B cell (primary cell): ENCODE measurements at regions not wholly inside any gene's neighbourhood (a gene's known extent, or its start where the extent isn't known, plus 50 kb on each side); places are given as distances from the start of the nearest gene placed in this dataset.
"Not testable (repeated sequence)": the region's sequence is repeated elsewhere in the genome, so short reads cannot be mapped to it uniquely, and the experiment has no call there.

Source experiments
- ATAC-seq: fragments of 200-7000 bp; cut with Tn5 transposase; one replicate; pipeline ENCODE4 v1.10.0; 2021; ENCODE audit warnings: low read depth, mild to moderate bottlenecking, moderate number of reproducible peaks, moderate library complexity
- CTCF ChIA-PET: fragments of 350-600 bp; sonication (Branson Sonifier 250); formaldehyde crosslinking; loops from one replicate; lab custom pipeline; 2021; ENCODE audit warnings: antibody characterized with exemption, inconsistent platforms; lab: Charles Lee
- POLR2A ChIA-PET: fragments of 350-600 bp; sonication (Branson Sonifier 250); formaldehyde crosslinking; loops from one replicate; lab custom pipeline; 2021; ENCODE audit warnings: antibody characterized with exemption; lab: Charles Lee
- DNase-seq: peaks from one replicate; pipeline ENCODE4 v3.0.0; 2013
- H2AFZ ChIP-seq: 2 replicates; pipeline ENCODE4 v1.6.1; 2012; ENCODE audit warnings: mild to moderate bottlenecking, low read depth, low read length; ENCODE audit not compliant: insufficient read depth, poor library complexity, severe bottlenecking
- H3K27ac ChIP-seq, 2 donors: 1 replicate in 1 of 2; 2 replicates in 1 of 2; pipeline ENCODE4 v1.5.1; 2012 to 2013; ENCODE audit warnings: low read length in 2 of 2, mild to moderate bottlenecking in 2 of 2, moderate library complexity in 1 of 2
- H3K27me3 ChIP-seq, 4 experiments: fragments of 200-600 bp in 1 of 4; sonication (generic) in 1 of 4; replicated peaks in 1 of 4; 1 replicate in 2 of 4; 2 replicates in 2 of 4; pipeline versions ENCODE4 v1.6.1 to v1.7.0; 2013 to 2016; ENCODE audit warnings: low read length in 3 of 4, mild to moderate bottlenecking in 2 of 4, mixed read lengths in 1 of 4, moderate library complexity in 1 of 4; ENCODE audit not compliant: insufficient read depth in 4 of 4, control insufficient read depth in 3 of 4; ENCODE audit errors: control extremely low read depth in 1 of 4
- H3K36me3 ChIP-seq, 2 experiments: replicated peaks in 1 of 2; 1 replicate in 1 of 2; 2 replicates in 1 of 2; pipeline versions ENCODE4 v1.6.1 to v1.7.1; 2013; ENCODE audit warnings: low read length in 1 of 2; ENCODE audit not compliant: insufficient read depth in 2 of 2, control insufficient read depth in 1 of 2; ENCODE audit errors: control extremely low read depth in 1 of 2, extremely low read depth in 1 of 2
- H3K4me1 ChIP-seq, 2 donors: fragments of 200-600 bp in 1 of 2; sonication (generic) in 1 of 2; 1 replicate in 1 of 2; 2 replicates in 1 of 2; pipeline versions ENCODE4 v1.5.1 to v1.6.1; 2013 to 2017; ENCODE audit warnings: low read length in 2 of 2; ENCODE audit not compliant: control insufficient read depth in 2 of 2, insufficient read depth in 2 of 2
- H3K4me2 ChIP-seq: replicated peaks from 2 replicates; pipeline ENCODE3; 2012; ENCODE audit warnings: mild to moderate bottlenecking, low read depth, low read length; ENCODE audit not compliant: poor library complexity, severe bottlenecking
- H3K4me3 ChIP-seq, 5 experiments: fragments of 200-600 bp in 1 of 5; sonication (generic) in 1 of 5; 1 replicate in 3 of 5; 2 replicates in 2 of 5; pipeline versions ENCODE4 v1.5.1 to v1.7.0; 2011 to 2016; ENCODE audit warnings: low read length in 4 of 5, mild to moderate bottlenecking in 4 of 5, low read depth in 2 of 5, control low read depth in 1 of 5, moderate library complexity in 1 of 5; ENCODE audit not compliant: insufficient read depth in 1 of 5; ENCODE audit errors: control extremely low read depth in 1 of 5, extremely low read depth in 1 of 5
- H3K79me2 ChIP-seq: fragments of 200-600 bp; sonication (generic); one replicate; pipeline ENCODE4 v1.6.0; 2016; ENCODE audit warnings: low read length; ENCODE audit not compliant: control insufficient read depth, insufficient read depth
- H3K9ac ChIP-seq: fragments of 200-600 bp; sonication (generic); 2 replicates; pipeline ENCODE4 v1.6.1; 2017; ENCODE audit warnings: mild to moderate bottlenecking, low read length, moderate library complexity
- H3K9me3 ChIP-seq, 3 donors: one replicate each; pipeline versions ENCODE4 v1.6.1 to v1.7.1; 2013; ENCODE audit warnings: low read length in 2 of 3; ENCODE audit not compliant: control insufficient read depth in 2 of 3, insufficient read depth in 1 of 3; ENCODE audit errors: control extremely low read depth in 1 of 3
- H4K20me1 ChIP-seq: 2 replicates; pipeline ENCODE4 v1.6.0; 2012; ENCODE audit warnings: mild to moderate bottlenecking, low read length; ENCODE audit not compliant: insufficient read depth, control insufficient read depth, poor library complexity, severe bottlenecking
- H3K27ac Mint-ChIP-seq: one replicate; pipeline ENCODE4 v1.8.0; 2021; ENCODE audit warnings: mixed read lengths
- H3K27me3 Mint-ChIP-seq: one replicate; pipeline ENCODE4 v1.8.0; 2021; ENCODE audit warnings: mixed read lengths
- H3K4me1 Mint-ChIP-seq: one replicate; pipeline ENCODE4 v1.8.0; 2021; ENCODE audit warnings: mixed read lengths
- H3K4me3 Mint-ChIP-seq: one replicate; pipeline ENCODE4 v1.8.0; 2021; ENCODE audit warnings: mixed read lengths
- H3K9me3 Mint-ChIP-seq: one replicate; pipeline ENCODE4 v1.8.0; 2022; ENCODE audit warnings: mixed read lengths; ENCODE audit not compliant: insufficient read depth
- EZH2 ChIP-seq: IDR thresholded peaks from 2 replicates; pipeline ENCODE4 v1.6.1; 2012; ENCODE audit warnings: borderline replicate concordance, low read depth, mild to moderate bottlenecking, moderate library complexity, low read length; ENCODE audit not compliant: insufficient read depth, poor library complexity, severe bottlenecking
- WGBS: methylation state at CpG from one replicate; pipeline ENCODE4 v1.1.5; 2013; ENCODE audit warnings: missing lambda C conversion rate; ENCODE audit not compliant: insufficient coverage; 5-methylcytosine and 5-hydroxymethylcytosine counted together
- intact Hi-C: fragments of 100-400 bp; cut with micrococcal nuclease; formaldehyde crosslinking; loops from one replicate; pipeline ENCODE4 v1.10.0; 2022
- TF ChIP-seq, protein P1 (sequence below): fragments of 200-600 bp; IDR thresholded peaks from one replicate; pipeline ENCODE4 v1.8.0; 2022; ENCODE audit warnings: antibody characterized with exemption, mild to moderate bottlenecking

GRCh38 chr1:143718021-143718420, 253.8 kb downstream of the FAM72C start:
- DNase-seq (no peak), ATAC-seq (no peak)
- Histone ChIP-seq H3K79me2 (no peaks in the 10 kb centered on the region), H3K27me3 (peaks cover 0 to 11% (median 1%) of the 10 kb centered on the region in 4 experiments), H3K4me2 (no peak overlapping the region), H4K20me1 (no peaks in the 10 kb centered on the region), H3K27ac (no peak overlapping the region), H2AFZ (no peak overlapping the region), H3K9ac (no peak overlapping the region), H3K9me3 (peaks cover 0 to 15% (median 0%) of the 10 kb centered on the region in 3 donors), H3K36me3 (no peaks in the 10 kb centered on the region), H3K4me3 (no peak overlapping the region), H3K4me1 (peaks cover 0 to 5% of the 10 kb centered on the region in 2 donors)
- Mint-ChIP-seq H3K27me3 (peaks cover 46% of the 10 kb centered on the region), H3K27ac (no peak overlapping the region), H3K4me3 (no peak overlapping the region), H3K4me1 (peaks cover 3% of the 10 kb centered on the region), H3K9me3 (no peaks in the 10 kb centered on the region)
- 61% methylated on average over 16 of the region's 16 CpGs for WGBS
- TF ChIP-seq, protein P1, sequence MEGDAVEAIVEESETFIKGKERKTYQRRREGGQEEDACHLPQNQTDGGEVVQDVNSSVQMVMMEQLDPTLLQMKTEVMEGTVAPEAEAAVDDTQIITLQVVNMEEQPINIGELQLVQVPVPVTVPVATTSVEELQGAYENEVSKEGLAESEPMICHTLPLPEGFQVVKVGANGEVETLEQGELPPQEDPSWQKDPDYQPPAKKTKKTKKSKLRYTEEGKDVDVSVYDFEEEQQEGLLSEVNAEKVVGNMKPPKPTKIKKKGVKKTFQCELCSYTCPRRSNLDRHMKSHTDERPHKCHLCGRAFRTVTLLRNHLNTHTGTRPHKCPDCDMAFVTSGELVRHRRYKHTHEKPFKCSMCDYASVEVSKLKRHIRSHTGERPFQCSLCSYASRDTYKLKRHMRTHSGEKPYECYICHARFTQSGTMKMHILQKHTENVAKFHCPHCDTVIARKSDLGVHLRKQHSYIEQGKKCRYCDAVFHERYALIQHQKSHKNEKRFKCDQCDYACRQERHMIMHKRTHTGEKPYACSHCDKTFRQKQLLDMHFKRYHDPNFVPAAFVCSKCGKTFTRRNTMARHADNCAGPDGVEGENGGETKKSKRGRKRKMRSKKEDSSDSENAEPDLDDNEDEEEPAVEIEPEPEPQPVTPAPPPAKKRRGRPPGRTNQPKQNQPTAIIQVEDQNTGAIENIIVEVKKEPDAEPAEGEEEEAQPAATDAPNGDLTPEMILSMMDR: no peak
- TF ChIP-seq EZH2: no peak
- ChIA-PET POLR2A (no interaction called here), CTCF (no interaction called here)
- intact Hi-C loops: no loop called here

DNA sequence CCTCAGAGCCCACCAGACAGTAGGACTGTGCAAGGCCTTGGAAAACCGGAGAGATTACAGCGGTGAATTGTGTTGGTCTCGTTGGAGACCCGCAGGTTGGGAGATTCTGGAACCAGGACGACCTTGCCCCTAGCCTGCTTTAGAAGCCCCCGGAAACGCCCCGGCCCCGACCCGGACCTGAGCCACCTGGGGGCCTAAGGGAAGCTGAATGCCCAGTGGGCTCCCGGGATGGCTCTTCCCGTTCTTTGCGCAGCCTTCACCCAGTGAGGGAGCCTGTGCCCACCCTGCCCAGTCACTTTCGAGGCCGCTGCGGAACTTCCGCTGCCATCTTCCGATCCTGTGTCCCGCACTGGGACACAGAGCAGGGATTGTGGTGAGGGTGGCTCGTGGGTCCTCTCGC, 254.4 kb downstream of the FAM72C start:
- no peak overlapping the region for H2AFZ ChIP-seq
- H3K9me3 Mint-ChIP-seq: no peaks in the 10 kb centered on the region
- no peak overlapping the region for H3K4me3 Mint-ChIP-seq
- no peak for TF ChIP-seq EZH2
- TF ChIP-seq, protein P1: no peak
- H3K4me2 ChIP-seq: no peak overlapping the region
- no peaks in the 10 kb centered on the region for H3K36me3 ChIP-seq
- no peak for DNase-seq
- H3K4me1 Mint-ChIP-seq: peaks cover 3% of the 10 kb centered on the region
- H3K4me1 ChIP-seq: peaks cover 0 to 5% of the 10 kb centered on the region in 2 donors
- H3K27me3 Mint-ChIP-seq: peaks cover 46% of the 10 kb centered on the region
- no peak for ATAC-seq
- H4K20me1 ChIP-seq: no peaks in the 10 kb centered on the region
- H3K9ac ChIP-seq: no peak overlapping the region
- H3K79me2 ChIP-seq: no peaks in the 10 kb centered on the region
- intact Hi-C loops: no loop called here
- no peak overlapping the region for H3K27ac ChIP-seq
- H3K4me3 ChIP-seq: no peak overlapping the region
- POLR2A ChIA-PET: no interaction called here
- H3K27ac Mint-ChIP-seq: no peak overlapping the region
- peaks cover 0 to 15% (median 0%) of the 10 kb centered on the region in 3 donors for H3K9me3 ChIP-seq
- 48% methylated on average over 21 of the region's 21 CpGs for WGBS
- H3K27me3 ChIP-seq: peaks cover 0 to 11% (median 1%) of the 10 kb centered on the region in 4 experiments
- CTCF ChIA-PET: no interaction called here

- intact Hi-C loops, H3K4me2 ChIP-seq, H3K27ac Mint-ChIP-seq, H3K9ac ChIP-seq, H4K20me1 ChIP-seq, H3K9me3 Mint-ChIP-seq, H3K4me3 Mint-ChIP-seq, DNase-seq, ATAC-seq, H3K4me1 Mint-ChIP-seq, H3K4me3 ChIP-seq, CTCF ChIA-PET, H3K9me3 ChIP-seq, H3K79me2 ChIP-seq, H3K36me3 ChIP-seq, H2AFZ ChIP-seq, H3K4me1 ChIP-seq, H3K27me3 ChIP-seq, H3K27ac ChIP-seq, POLR2A ChIA-PET: not testable (repeated sequence)
- 90% methylated on average over 2 of the region's 4 CpGs for WGBS
- peaks cover 39% of the 10 kb centered on the region for H3K27me3 Mint-ChIP-seq
These were observed 256.9 kb downstream of the FAM72C start for GRCh38 chr1:143714913-143715312.
